Calu3 (cell line): ENCODE measurements at regions not wholly inside any gene's neighbourhood (a gene's known extent, or its start where the extent isn't known, plus 50 kb on each side); places are given as distances from the start of the nearest gene placed in this dataset.

Experiments used
- BruUV-seq: library from RNA; stranded (reverse); fragments of 400-500 nt; replicated peaks from 2 replicates; lab custom pipeline; 2021; lab: Mats Ljungman, UMichigan
- CTCF ChIA-PET: fragments of 300-600 bp; sonication (Branson Sonifier 250); formaldehyde crosslinking; loops from one replicate; lab custom pipeline; 2022; ENCODE audit warnings: antibody characterized with exemption; lab: Charles Lee
- DNase-seq: peaks from one replicate; pipeline ENCODE4 v3.0.0; 2022
- H3K27ac Mint-ChIP-seq: one replicate; pipeline ENCODE4 v1.8.0; 2022; ENCODE audit warnings: mixed read lengths; ENCODE audit not compliant: unreplicated experiment
- H3K27me3 Mint-ChIP-seq: one replicate; pipeline ENCODE4 v1.8.0; 2022; ENCODE audit warnings: mixed read lengths; ENCODE audit not compliant: unreplicated experiment
- H3K36me3 Mint-ChIP-seq: one replicate; pipeline ENCODE4 v1.8.0; 2022; ENCODE audit warnings: mild to moderate bottlenecking, moderate library complexity, mixed read lengths; ENCODE audit not compliant: insufficient read depth, unreplicated experiment
- H3K4me1 Mint-ChIP-seq: one replicate; pipeline ENCODE4 v1.8.0; 2022; ENCODE audit warnings: mild to moderate bottlenecking, low read depth, mixed read lengths; ENCODE audit not compliant: unreplicated experiment
- H3K4me3 Mint-ChIP-seq: one replicate; pipeline ENCODE4 v1.8.0; 2022; ENCODE audit warnings: mild to moderate bottlenecking, low read depth, moderate library complexity, mixed read lengths; ENCODE audit not compliant: unreplicated experiment
- H3K9me3 Mint-ChIP-seq: one replicate; pipeline ENCODE4 v1.8.0; 2022; ENCODE audit warnings: low read depth, mixed read lengths; ENCODE audit not compliant: unreplicated experiment
- CTCF ChIP-seq: fragments of 200-600 bp; IDR thresholded peaks from one replicate; pipeline ENCODE4 v1.8.0; 2022; ENCODE audit warnings: antibody characterized with exemption; ENCODE audit not compliant: unreplicated experiment
- intact Hi-C: fragments of 100-400 bp; cut with micrococcal nuclease; formaldehyde crosslinking; loops from one replicate; pipeline ENCODE4 v1.10.0; 2022; ENCODE audit not compliant: unreplicated experiment

GRCh38 chr16:86665929-86666328 is 87.6 kb downstream of the FOXL1 start:
- peaks cover 5% of the 10 kb centered on the region for H3K9me3 Mint-ChIP-seq
- no peak for DNase-seq
- intact Hi-C loops: loop anchor here (2.0 to 10.0 kb wide), 3 partner anchors 35 to 169 kb away; no protein-coding TSS in a partner anchor
- H3K27ac Mint-ChIP-seq: peak overlapping the region; percentile 99
- H3K4me3 Mint-ChIP-seq: no peak overlapping the region
- CTCF ChIA-PET: interaction anchor here (0.7 to 1.8 kb wide), 6 partner anchors 19 to 720 kb away, joined by 3 to 23 read pairs (median 4); no protein-coding TSS in a partner anchor
- H3K27me3 Mint-ChIP-seq: no peaks in the 10 kb centered on the region
- H3K36me3 Mint-ChIP-seq: peaks cover 17% of the 10 kb centered on the region
- no peak for TF ChIP-seq CTCF
- no TSS peak for BruUV-seq
- peaks cover 49% of the 10 kb centered on the region for H3K4me1 Mint-ChIP-seq

- peaks cover 17% of the 10 kb centered on the region for H3K36me3 Mint-ChIP-seq
- H3K27me3 Mint-ChIP-seq: no peaks in the 10 kb centered on the region
- H3K4me1 Mint-ChIP-seq: peaks cover 44% of the 10 kb centered on the region
- H3K9me3 Mint-ChIP-seq: peaks cover 3% of the 10 kb centered on the region
- DNase-seq: no peak
- no peak for TF ChIP-seq CTCF
- intact Hi-C loops: loop anchor here (10.0 kb wide), 1 partner anchor 168 kb away; no protein-coding TSS in a partner anchor
- BruUV-seq: no TSS peak
- CTCF ChIA-PET: no interaction called here
- H3K4me3 Mint-ChIP-seq: no peak overlapping the region
- H3K27ac Mint-ChIP-seq: peak overlapping the region; percentile 99
These were observed 88.7 kb downstream of the FOXL1 start for GRCh38 chr16:86667035-86667434.

- TF ChIP-seq CTCF: no peak
- peaks cover 17% of the 10 kb centered on the region for H3K36me3 Mint-ChIP-seq
- intact Hi-C loops: loop anchor here (10.0 kb wide), 1 partner anchor 166 kb away; no protein-coding TSS in a partner anchor
- no peak overlapping the region for H3K4me3 Mint-ChIP-seq
- H3K27me3 Mint-ChIP-seq: no peaks in the 10 kb centered on the region
- peaks cover 40% of the 10 kb centered on the region for H3K4me1 Mint-ChIP-seq
- H3K27ac Mint-ChIP-seq: peak overlapping the region; percentile 27
- H3K9me3 Mint-ChIP-seq: peaks cover 3% of the 10 kb centered on the region
- CTCF ChIA-PET: interaction anchor here (0.7 kb wide), 1 partner anchor 99 kb away, joined by 3 read pairs; no protein-coding TSS in a partner anchor
- no TSS peak for BruUV-seq
- DNase-seq: no peak
These were observed 90.0 kb downstream of the FOXL1 start for GRCh38 chr16:86668136-86668910.

GRCh38 chr16:86669285-86669805 is 91.0 kb downstream of the FOXL1 start:
- H3K27ac Mint-ChIP-seq: no peak overlapping the region
- peaks cover 3% of the 10 kb centered on the region for H3K9me3 Mint-ChIP-seq
- no peak overlapping the region for H3K4me3 Mint-ChIP-seq
- H3K36me3 Mint-ChIP-seq: peaks cover 13% of the 10 kb centered on the region
- peaks cover 30% of the 10 kb centered on the region for H3K4me1 Mint-ChIP-seq
- CTCF ChIA-PET: no interaction called here
- intact Hi-C loops: loop anchor here (10.0 kb wide), 1 partner anchor 165 kb away; no protein-coding TSS in a partner anchor
- DNase-seq: no peak
- TF ChIP-seq CTCF: no peak
- H3K27me3 Mint-ChIP-seq: no peaks in the 10 kb centered on the region
- no TSS peak for BruUV-seq
